Astrocyte of the spinal cord (primary cell): ENCODE measurements at regions not wholly inside any gene's neighbourhood (a gene's known extent, or its start where the extent isn't known, plus 50 kb on each side); places are given as distances from the start of the nearest gene placed in this dataset.

ENCODE experiments used
- DNase-seq: peaks from one replicate; pipeline ENCODE4 v3.0.0; 2011; ENCODE audit warnings: low read depth, low spot score
- H3K4me3 ChIP-seq: 2 replicates; pipeline ENCODE4 v1.5.1; 2011; ENCODE audit warnings: low read depth, mild to moderate bottlenecking, low read length, moderate library complexity
- in situ Hi-C: cut with HindIII; loops from 2 replicates; pipeline ENCODE4 v1.10.0; 2017; ENCODE audit warnings: low sequenced_read_pairs
- TF ChIP-seq, protein P1 (sequence below): IDR thresholded peaks from 2 replicates; pipeline ENCODE4 v1.5.1; 2012; ENCODE audit warnings: low read depth, mild to moderate bottlenecking, low read length, inconsistent platforms

DNA sequence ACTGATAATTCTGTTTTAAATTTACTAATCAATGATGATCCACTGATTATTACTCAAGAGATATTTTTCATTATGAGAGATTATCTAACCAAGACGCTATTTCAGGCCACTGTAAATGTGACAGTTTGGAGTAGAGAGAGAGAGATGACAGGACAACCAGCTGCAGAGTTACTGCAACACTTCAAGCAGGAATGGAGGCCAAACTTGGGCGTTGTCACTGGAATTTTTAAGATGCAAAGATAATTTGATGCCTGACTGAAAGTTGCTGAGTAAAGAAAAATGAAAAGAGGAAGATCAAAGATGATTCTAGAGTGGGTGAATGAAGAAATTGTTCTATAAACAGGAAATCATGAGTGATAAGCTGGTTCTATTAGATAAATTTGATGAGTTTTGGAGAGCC is 1302.1 kb upstream of the TMEFF2 start:
- TF ChIP-seq, protein P1, sequence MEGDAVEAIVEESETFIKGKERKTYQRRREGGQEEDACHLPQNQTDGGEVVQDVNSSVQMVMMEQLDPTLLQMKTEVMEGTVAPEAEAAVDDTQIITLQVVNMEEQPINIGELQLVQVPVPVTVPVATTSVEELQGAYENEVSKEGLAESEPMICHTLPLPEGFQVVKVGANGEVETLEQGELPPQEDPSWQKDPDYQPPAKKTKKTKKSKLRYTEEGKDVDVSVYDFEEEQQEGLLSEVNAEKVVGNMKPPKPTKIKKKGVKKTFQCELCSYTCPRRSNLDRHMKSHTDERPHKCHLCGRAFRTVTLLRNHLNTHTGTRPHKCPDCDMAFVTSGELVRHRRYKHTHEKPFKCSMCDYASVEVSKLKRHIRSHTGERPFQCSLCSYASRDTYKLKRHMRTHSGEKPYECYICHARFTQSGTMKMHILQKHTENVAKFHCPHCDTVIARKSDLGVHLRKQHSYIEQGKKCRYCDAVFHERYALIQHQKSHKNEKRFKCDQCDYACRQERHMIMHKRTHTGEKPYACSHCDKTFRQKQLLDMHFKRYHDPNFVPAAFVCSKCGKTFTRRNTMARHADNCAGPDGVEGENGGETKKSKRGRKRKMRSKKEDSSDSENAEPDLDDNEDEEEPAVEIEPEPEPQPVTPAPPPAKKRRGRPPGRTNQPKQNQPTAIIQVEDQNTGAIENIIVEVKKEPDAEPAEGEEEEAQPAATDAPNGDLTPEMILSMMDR: no peak
- no peak for DNase-seq
- in situ Hi-C loops: no loop called here
- no peak overlapping the region for H3K4me3 ChIP-seq

DNA sequence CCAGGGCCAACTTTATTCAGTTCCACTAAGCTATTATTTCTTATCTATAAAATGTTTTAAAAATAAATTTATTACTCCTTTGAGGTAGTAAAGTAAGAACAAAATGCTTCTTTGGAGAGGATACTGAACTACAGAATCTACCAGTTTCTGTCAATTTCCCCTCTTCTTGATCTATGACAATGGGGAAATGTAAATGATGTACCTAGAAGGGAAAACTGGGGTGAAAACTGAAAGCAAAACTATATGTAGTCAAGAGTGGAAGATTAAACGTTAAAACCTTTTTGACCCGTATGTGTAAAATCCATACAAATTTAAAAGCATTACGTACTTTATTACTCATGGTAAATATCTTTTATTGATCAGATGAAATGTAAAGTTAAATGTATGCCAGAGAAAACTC is 1287.8 kb upstream of the TMEFF2 start:
- in situ Hi-C loops: no loop called here
- TF ChIP-seq, protein P1: no peak
- H3K4me3 ChIP-seq: no peak overlapping the region
- DNase-seq: no peak

DNA sequence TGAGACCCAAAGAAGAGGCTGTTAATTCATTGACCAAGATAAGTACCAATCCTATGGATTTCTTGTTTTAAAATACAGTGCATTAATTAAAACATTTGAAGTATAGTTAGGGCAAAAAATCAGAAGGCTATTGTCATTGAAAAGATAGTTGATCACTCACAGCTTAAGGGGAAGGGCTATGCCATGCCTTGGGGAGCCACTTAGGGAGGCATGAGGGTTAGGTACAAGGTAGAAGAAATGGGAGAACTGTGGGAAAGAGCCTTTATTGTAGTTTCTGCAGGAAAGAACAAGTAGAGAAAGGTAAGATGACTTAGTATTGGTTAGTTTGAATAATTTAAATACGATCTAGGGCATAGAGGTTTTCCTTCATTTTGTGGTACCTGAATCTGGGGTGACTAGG is 1285.5 kb upstream of the TMEFF2 start:
- in situ Hi-C loops: no loop called here
- H3K4me3 ChIP-seq: no peak overlapping the region
- DNase-seq: no peak
- TF ChIP-seq, protein P1: no peak

DNA sequence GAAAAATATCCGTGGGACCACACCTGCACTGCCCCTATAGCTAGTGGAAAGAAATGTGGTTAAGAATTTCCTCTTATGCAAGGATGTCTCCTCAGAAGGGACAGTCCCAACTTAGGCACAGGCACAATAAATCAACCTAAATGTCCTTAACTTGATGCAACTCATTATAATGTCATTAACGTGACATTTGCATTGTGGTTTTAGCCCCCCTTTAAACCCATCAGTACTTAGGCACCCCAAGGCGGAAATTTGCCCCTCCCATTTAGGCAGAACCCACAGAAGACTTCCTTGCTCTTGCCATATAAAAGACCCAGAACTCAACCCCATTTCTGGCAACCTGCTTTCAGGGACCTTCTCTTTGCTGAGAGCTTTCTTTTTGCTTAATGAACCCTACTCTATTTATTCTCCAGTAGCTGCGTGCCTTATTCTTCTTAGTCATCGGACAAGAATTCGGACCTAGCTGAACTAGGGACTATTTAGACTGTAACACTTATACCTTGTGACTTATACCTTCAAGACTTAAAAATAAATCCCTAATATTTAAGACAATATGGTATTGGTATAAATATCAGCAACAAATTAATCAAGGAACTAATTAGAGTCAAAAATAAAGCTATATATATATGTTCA is 1281.6 kb upstream of the TMEFF2 start:
- DNase-seq: no peak
- in situ Hi-C loops: no loop called here
- TF ChIP-seq, protein P1: no peak
- no peak overlapping the region for H3K4me3 ChIP-seq

DNA sequence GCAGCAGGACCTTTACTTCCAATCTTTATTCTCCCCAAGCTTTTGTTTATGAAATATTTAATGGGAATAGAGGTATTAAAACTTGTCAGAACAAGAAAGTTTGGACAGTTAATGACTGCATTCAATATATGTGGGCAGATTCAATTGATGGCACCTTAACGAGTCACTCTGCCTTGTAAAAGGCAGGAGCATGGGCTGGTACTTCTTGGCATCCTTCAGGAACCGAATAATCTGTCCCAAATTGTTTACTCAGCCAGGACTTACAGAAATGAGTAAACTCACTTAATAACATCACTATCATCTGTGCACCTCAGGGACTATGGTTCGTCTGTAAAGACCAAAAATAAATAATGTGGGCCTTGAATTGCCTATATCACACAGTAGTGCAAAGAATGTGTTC is 1280.3 kb upstream of the TMEFF2 start:
- no peak overlapping the region for H3K4me3 ChIP-seq
- TF ChIP-seq, protein P1: no peak
- no peak for DNase-seq
- in situ Hi-C loops: no loop called here

DNA sequence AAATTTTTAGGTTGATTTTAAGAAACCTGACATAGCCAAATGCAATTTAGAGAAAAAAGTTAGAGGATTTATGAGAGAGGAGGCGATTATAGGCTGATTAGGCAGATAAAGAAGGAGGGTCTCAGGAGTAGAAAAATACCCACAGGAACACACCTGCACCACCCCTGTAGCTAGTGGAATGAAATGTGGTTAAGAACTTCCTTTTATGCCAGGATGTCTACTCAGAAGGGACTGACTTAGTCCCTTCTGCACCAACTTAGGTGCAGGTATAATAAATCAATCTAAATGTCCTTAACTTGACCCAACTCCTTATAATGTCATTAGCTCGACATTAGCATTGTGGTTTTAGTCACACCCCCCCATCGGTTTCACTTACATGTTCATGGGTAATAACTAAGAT is 1274.5 kb upstream of the TMEFF2 start:
- no peak for DNase-seq
- TF ChIP-seq, protein P1: no peak
- H3K4me3 ChIP-seq: no peak overlapping the region
- in situ Hi-C loops: no loop called here
